B cell (primary cell): ENCODE measurements at regions not wholly inside any gene's neighbourhood (a gene's known extent, or its start where the extent isn't known, plus 50 kb on each side); places are given as distances from the start of the nearest gene placed in this dataset.

Experiments used
- ATAC-seq: fragments of 200-7000 bp; cut with Tn5 transposase; one replicate; pipeline ENCODE4 v1.10.0; 2021; ENCODE audit warnings: low read depth, mild to moderate bottlenecking, moderate number of reproducible peaks, moderate library complexity
- CTCF ChIA-PET: fragments of 350-600 bp; sonication (Branson Sonifier 250); formaldehyde crosslinking; loops from one replicate; lab custom pipeline; 2021; ENCODE audit warnings: antibody characterized with exemption, inconsistent platforms; lab: Charles Lee
- POLR2A ChIA-PET: fragments of 350-600 bp; sonication (Branson Sonifier 250); formaldehyde crosslinking; loops from one replicate; lab custom pipeline; 2021; ENCODE audit warnings: antibody characterized with exemption; lab: Charles Lee
- DNase-seq: peaks from one replicate; pipeline ENCODE4 v3.0.0; 2013
- H2AFZ ChIP-seq: 2 replicates; pipeline ENCODE4 v1.6.1; 2012; ENCODE audit warnings: mild to moderate bottlenecking, low read depth, low read length; ENCODE audit not compliant: insufficient read depth, poor library complexity, severe bottlenecking
- H3K27ac ChIP-seq, 2 donors: 1 replicate in 1 of 2; 2 replicates in 1 of 2; pipeline ENCODE4 v1.5.1; 2012 to 2013; ENCODE audit warnings: low read length in 2 of 2, mild to moderate bottlenecking in 2 of 2, moderate library complexity in 1 of 2
- H3K27me3 ChIP-seq, 4 experiments: fragments of 200-600 bp in 1 of 4; sonication (generic) in 1 of 4; replicated peaks in 1 of 4; 1 replicate in 2 of 4; 2 replicates in 2 of 4; pipeline versions ENCODE4 v1.6.1 to v1.7.0; 2013 to 2016; ENCODE audit warnings: low read length in 3 of 4, mild to moderate bottlenecking in 2 of 4, mixed read lengths in 1 of 4, moderate library complexity in 1 of 4; ENCODE audit not compliant: insufficient read depth in 4 of 4, control insufficient read depth in 3 of 4; ENCODE audit errors: control extremely low read depth in 1 of 4
- H3K36me3 ChIP-seq, 2 experiments: replicated peaks in 1 of 2; 1 replicate in 1 of 2; 2 replicates in 1 of 2; pipeline versions ENCODE4 v1.6.1 to v1.7.1; 2013; ENCODE audit warnings: low read length in 1 of 2; ENCODE audit not compliant: insufficient read depth in 2 of 2, control insufficient read depth in 1 of 2; ENCODE audit errors: control extremely low read depth in 1 of 2, extremely low read depth in 1 of 2
- H3K4me1 ChIP-seq, 2 donors: fragments of 200-600 bp in 1 of 2; sonication (generic) in 1 of 2; 1 replicate in 1 of 2; 2 replicates in 1 of 2; pipeline versions ENCODE4 v1.5.1 to v1.6.1; 2013 to 2017; ENCODE audit warnings: low read length in 2 of 2; ENCODE audit not compliant: control insufficient read depth in 2 of 2, insufficient read depth in 2 of 2
- H3K4me2 ChIP-seq: replicated peaks from 2 replicates; pipeline ENCODE3; 2012; ENCODE audit warnings: mild to moderate bottlenecking, low read depth, low read length; ENCODE audit not compliant: poor library complexity, severe bottlenecking
- H3K4me3 ChIP-seq, 5 experiments: fragments of 200-600 bp in 1 of 5; sonication (generic) in 1 of 5; 1 replicate in 3 of 5; 2 replicates in 2 of 5; pipeline versions ENCODE4 v1.5.1 to v1.7.0; 2011 to 2016; ENCODE audit warnings: low read length in 4 of 5, mild to moderate bottlenecking in 4 of 5, low read depth in 2 of 5, control low read depth in 1 of 5, moderate library complexity in 1 of 5; ENCODE audit not compliant: insufficient read depth in 1 of 5; ENCODE audit errors: control extremely low read depth in 1 of 5, extremely low read depth in 1 of 5
- H3K79me2 ChIP-seq: fragments of 200-600 bp; sonication (generic); one replicate; pipeline ENCODE4 v1.6.0; 2016; ENCODE audit warnings: low read length; ENCODE audit not compliant: control insufficient read depth, insufficient read depth
- H3K9ac ChIP-seq: fragments of 200-600 bp; sonication (generic); 2 replicates; pipeline ENCODE4 v1.6.1; 2017; ENCODE audit warnings: mild to moderate bottlenecking, low read length, moderate library complexity
- H3K9me3 ChIP-seq, 3 donors: one replicate each; pipeline versions ENCODE4 v1.6.1 to v1.7.1; 2013; ENCODE audit warnings: low read length in 2 of 3; ENCODE audit not compliant: control insufficient read depth in 2 of 3, insufficient read depth in 1 of 3; ENCODE audit errors: control extremely low read depth in 1 of 3
- H4K20me1 ChIP-seq: 2 replicates; pipeline ENCODE4 v1.6.0; 2012; ENCODE audit warnings: mild to moderate bottlenecking, low read length; ENCODE audit not compliant: insufficient read depth, control insufficient read depth, poor library complexity, severe bottlenecking
- H3K27ac Mint-ChIP-seq: one replicate; pipeline ENCODE4 v1.8.0; 2021; ENCODE audit warnings: mixed read lengths
- H3K27me3 Mint-ChIP-seq: one replicate; pipeline ENCODE4 v1.8.0; 2021; ENCODE audit warnings: mixed read lengths
- H3K4me1 Mint-ChIP-seq: one replicate; pipeline ENCODE4 v1.8.0; 2021; ENCODE audit warnings: mixed read lengths
- H3K4me3 Mint-ChIP-seq: one replicate; pipeline ENCODE4 v1.8.0; 2021; ENCODE audit warnings: mixed read lengths
- H3K9me3 Mint-ChIP-seq: one replicate; pipeline ENCODE4 v1.8.0; 2022; ENCODE audit warnings: mixed read lengths; ENCODE audit not compliant: insufficient read depth
- CTCF ChIP-seq: fragments of 200-600 bp; IDR thresholded peaks from one replicate; pipeline ENCODE4 v1.8.0; 2022; ENCODE audit warnings: antibody characterized with exemption, mild to moderate bottlenecking
- EZH2 ChIP-seq: IDR thresholded peaks from 2 replicates; pipeline ENCODE4 v1.6.1; 2012; ENCODE audit warnings: borderline replicate concordance, low read depth, mild to moderate bottlenecking, moderate library complexity, low read length; ENCODE audit not compliant: insufficient read depth, poor library complexity, severe bottlenecking
- WGBS: methylation state at CpG from one replicate; pipeline ENCODE4 v1.1.5; 2013; ENCODE audit warnings: missing lambda C conversion rate; ENCODE audit not compliant: insufficient coverage; 5-methylcytosine and 5-hydroxymethylcytosine counted together
- intact Hi-C: fragments of 100-400 bp; cut with micrococcal nuclease; formaldehyde crosslinking; loops from one replicate; pipeline ENCODE4 v1.10.0; 2022

GRCh38 chr2:67702937-67703336 is 305.8 kb downstream of the ETAA1 start:
- H3K4me3 Mint-ChIP-seq, result no peak overlapping the region
- H3K9me3 Mint-ChIP-seq, result no peaks in the 10 kb centered on the region
- ATAC-seq (no peak), DNase-seq (no peak)
- H3K4me2 ChIP-seq, result no peak overlapping the region
- H3K27ac ChIP-seq, result no peak overlapping the region
- no peak overlapping the region for H3K27ac Mint-ChIP-seq
- peaks cover 0 to 7% (median 0%) of the 10 kb centered on the region in 4 experiments for H3K27me3 ChIP-seq
- TF ChIP-seq CTCF (no peak), EZH2 (no peak)
- no peaks in the 10 kb centered on the region for H3K4me1 Mint-ChIP-seq
- H3K9me3 ChIP-seq, result no peaks in the 10 kb centered on the region
- no peak overlapping the region for H2AFZ ChIP-seq
- no peaks in the 10 kb centered on the region for H4K20me1 ChIP-seq
- no peak overlapping the region for H3K4me3 ChIP-seq
- no peaks in the 10 kb centered on the region for H3K79me2 ChIP-seq
- H3K4me1 ChIP-seq, result no peaks in the 10 kb centered on the region
- POLR2A ChIA-PET, result no interaction called here
- intact Hi-C loops, result no loop called here
- no peak overlapping the region for H3K9ac ChIP-seq
- WGBS, result no CpG with 5 or more reads among the region's 1 CpG
- CTCF ChIA-PET, result interaction anchor here (0.7 kb wide), 1 partner anchor 1895 kb away, joined by 4 read pairs; no protein-coding TSS in a partner anchor
- H3K36me3 ChIP-seq, result no peaks in the 10 kb centered on the region
- H3K27me3 Mint-ChIP-seq, result peaks cover 11% of the 10 kb centered on the region

- intact Hi-C loops, result no loop called here
- Mint-ChIP-seq H3K4me1 (no peaks in the 10 kb centered on the region), H3K9me3 (no peaks in the 10 kb centered on the region), H3K4me3 (no peak overlapping the region), H3K27ac (no peak overlapping the region), H3K27me3 (peaks cover 17% of the 10 kb centered on the region)
- no peaks in the 10 kb centered on the region for H3K79me2 ChIP-seq
- TF ChIP-seq EZH2 (no peak), CTCF (no peak)
- no peak overlapping the region for H3K4me3 ChIP-seq
- CTCF ChIA-PET, result no interaction called here
- ATAC-seq (no peak), DNase-seq (no peak)
- POLR2A ChIA-PET, result no interaction called here
- no peaks in the 10 kb centered on the region for H3K4me1 ChIP-seq
- H2AFZ ChIP-seq, result no peak overlapping the region
- H3K27me3 ChIP-seq, result peaks cover 0 to 7% (median 0%) of the 10 kb centered on the region in 4 experiments
- H4K20me1 ChIP-seq, result no peaks in the 10 kb centered on the region
- no peak overlapping the region for H3K4me2 ChIP-seq
- no peak overlapping the region for H3K9ac ChIP-seq
- no peaks in the 10 kb centered on the region for H3K9me3 ChIP-seq
- no peaks in the 10 kb centered on the region for H3K36me3 ChIP-seq
- WGBS, result no CpG with 5 or more reads among the region's 3 CpGs
- no peak overlapping the region for H3K27ac ChIP-seq
Measured at GRCh38 chr2:67706082-67706481, 308.9 kb downstream of the ETAA1 start.
